CMK (cell line): ENCODE measurements at regions not wholly inside any gene's neighbourhood (a gene's known extent, or its start where the extent isn't known, plus 50 kb on each side); places are given as distances from the start of the nearest gene placed in this dataset.
A peak's percentile ranks its signal among the peaks of the same experiment; 100 is the strongest.

Source experiments
- DNase-seq: peaks from one replicate; pipeline ENCODE4 v3.0.0-alpha.2; 2010; ENCODE audit warnings: low read depth

GRCh38 chr17:77379065-77379428 lies 238.3 kb downstream of the SEC14L1 start:
- no peak for DNase-seq

GRCh38 chr17:77379832-77380231 lies 239.1 kb downstream of the SEC14L1 start:
- DNase-seq: no peak

- DNase-seq: no peak
Observed at GRCh38 chr17:77380395-77381184, 239.8 kb downstream of the SEC14L1 start.

- no peak for DNase-seq
Observed at GRCh38 chr17:77381185-77381700, 240.5 kb downstream of the SEC14L1 start.

- no peak for DNase-seq
Observed at GRCh38 chr17:77381731-77382130, 241.0 kb downstream of the SEC14L1 start.

- no peak for DNase-seq
Observed at GRCh38 chr17:77382356-77382911, 241.7 kb downstream of the SEC14L1 start.

GRCh38 chr17:77382966-77383612 lies 242.3 kb downstream of the SEC14L1 start:
- no peak for DNase-seq

GRCh38 chr17:77383613-77384608 lies 243.1 kb downstream of the SEC14L1 start:
- DNase-seq: no peak

- DNase-seq: peak; percentile 66
Observed at GRCh38 chr17:77385750-77386501, 245.2 kb downstream of the SEC14L1 start.

GRCh38 chr17:77386502-77387192 lies 245.9 kb downstream of the SEC14L1 start:
- DNase-seq: no peak

- DNase-seq: no peak
Observed at GRCh38 chr17:77387891-77388290, 247.1 kb downstream of the SEC14L1 start.

GRCh38 chr17:77388384-77389306 lies 247.9 kb downstream of the SEC14L1 start:
- no peak for DNase-seq

GRCh38 chr17:77390870-77391269 lies 250.1 kb downstream of the SEC14L1 start:
- DNase-seq: no peak

GRCh38 chr17:77391668-77392375 lies 251.1 kb downstream of the SEC14L1 start:
- DNase-seq: no peak

- no peak for DNase-seq
Observed at GRCh38 chr17:77392376-77393273, 251.9 kb downstream of the SEC14L1 start.

GRCh38 chr17:77393274-77393600 lies 252.5 kb downstream of the SEC14L1 start:
- no peak for DNase-seq

- no peak for DNase-seq
Observed at GRCh38 chr17:77393867-77394539, 253.2 kb downstream of the SEC14L1 start.
